ENCODE measurements at regions not wholly inside any gene's neighbourhood (a gene's known extent, or its start where the extent isn't known, plus 50 kb on each side); places are given as distances from the start of the nearest gene placed in this dataset.
"Not testable (repeated sequence)": the region's sequence is repeated elsewhere in the genome, so short reads cannot be mapped to it uniquely, and the experiment has no call there.

DNA sequence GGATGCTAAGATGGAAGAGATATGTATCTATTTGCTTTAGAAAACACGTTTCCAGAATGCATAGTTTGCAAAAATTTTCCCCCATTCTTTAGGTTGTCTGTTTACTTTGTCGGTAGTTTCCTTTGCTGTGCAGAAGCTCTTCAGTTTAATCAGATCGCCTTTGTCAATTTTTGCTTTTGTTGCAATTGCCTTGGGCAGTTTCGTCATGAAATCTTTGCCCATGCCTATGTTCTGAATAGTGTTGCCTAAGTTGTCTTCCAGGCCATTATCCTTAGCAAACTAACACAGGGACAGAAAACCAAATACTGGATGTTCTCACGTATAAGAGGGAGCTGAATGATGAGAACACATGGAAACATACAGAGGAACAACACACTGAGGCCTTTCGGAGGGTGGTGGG, 454.2 kb upstream of the SLC35B3 start:
- no peak for DNase-seq

DNA sequence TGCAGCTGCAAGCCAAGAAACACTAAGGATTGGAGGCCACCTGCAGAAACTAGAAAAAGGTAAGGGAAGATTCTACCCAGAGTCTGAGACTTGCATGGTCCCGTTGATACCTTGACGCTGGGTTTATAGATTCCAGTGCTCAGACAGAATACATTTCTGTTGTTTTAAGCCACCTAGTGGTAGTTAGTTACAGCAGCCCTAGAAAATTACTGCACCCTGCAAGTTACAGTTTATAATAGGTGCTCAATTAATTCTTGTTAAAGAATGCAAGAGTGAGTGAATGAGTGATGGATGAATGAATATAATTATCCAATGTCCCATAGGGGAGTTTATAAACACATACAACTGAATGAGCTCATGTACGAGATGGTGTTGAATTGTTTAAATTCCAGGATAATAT, 453.1 kb upstream of the SLC35B3 start:
- DNase-seq: peak in 1 of 2 experiments; percentile 9
- Histone ChIP-seq H3K9me3 (replicated peaks) (no peaks in the 10 kb centered on the region), H3K36me3 (no peaks in the 10 kb centered on the region), H3K27me3 (no peaks in the 10 kb centered on the region), H3K4me1 (no peaks in the 10 kb centered on the region), H3K4me3 (no peak overlapping the region), H3K27ac (no peak overlapping the region)

More for the DNA sequence above, 454.2 kb upstream of the SLC35B3 start:
- Histone ChIP-seq H3K36me3 (no peaks in the 10 kb centered on the region), H3K9me3 (replicated peaks) (no peaks in the 10 kb centered on the region), H3K27ac (no peak overlapping the region), H3K4me1 (no peaks in the 10 kb centered on the region), H3K4me3 (no peak overlapping the region), H3K27me3 (no peaks in the 10 kb centered on the region)

DNA sequence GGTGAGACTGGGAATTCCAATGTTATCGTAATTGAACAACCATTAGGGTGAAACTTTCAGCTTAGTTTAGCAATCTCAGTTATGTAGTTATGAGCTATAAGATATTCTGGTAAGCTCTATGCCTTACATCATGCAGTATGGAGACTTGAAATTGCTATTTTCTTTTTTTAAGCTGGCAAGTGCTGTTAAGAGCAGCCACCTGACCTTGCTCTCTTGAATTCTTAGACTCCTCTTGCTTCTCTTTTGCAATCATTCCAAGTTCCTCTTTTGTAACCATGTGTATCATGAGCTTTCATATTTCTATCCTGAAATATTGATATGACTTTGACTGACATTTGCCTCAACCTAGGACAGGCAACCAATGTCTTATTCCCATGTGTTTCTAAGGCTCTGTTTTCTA, 446.3 kb upstream of the SLC35B3 start:
- no peak for DNase-seq
- no peak overlapping the region for H3K27ac ChIP-seq

DNA sequence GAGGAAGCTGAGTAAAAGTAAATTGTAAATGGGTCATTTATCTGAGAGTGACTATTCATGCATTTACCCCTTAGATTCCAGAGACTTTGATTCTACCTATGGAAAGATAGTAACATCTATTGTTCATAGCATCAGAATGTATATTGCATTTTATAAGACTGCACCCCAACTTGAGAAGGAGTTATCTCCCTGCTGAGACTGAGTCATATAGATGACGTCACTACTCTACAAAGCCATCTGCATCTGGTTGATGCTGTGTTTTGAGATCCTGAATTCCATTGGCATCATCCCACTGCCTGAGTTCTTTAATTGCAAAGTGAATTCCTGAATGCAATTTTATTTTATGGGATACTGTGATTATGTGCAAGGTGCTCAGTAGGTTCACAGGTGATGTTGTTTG, 444.0 kb upstream of the SLC35B3 start:
- no peaks in the 10 kb centered on the region for H3K9me3 ChIP-seq (replicated peaks)
- no peak overlapping the region for H3K4me3 ChIP-seq
- H3K36me3 ChIP-seq: no peaks in the 10 kb centered on the region
- no peak for DNase-seq
- H3K4me1 ChIP-seq: no peaks in the 10 kb centered on the region
- no peak overlapping the region for H3K27ac ChIP-seq
- no peaks in the 10 kb centered on the region for H3K27me3 ChIP-seq

More for the DNA sequence above, 446.3 kb upstream of the SLC35B3 start:
- H3K4me3 ChIP-seq: no peak overlapping the region
- no peaks in the 10 kb centered on the region for H3K36me3 ChIP-seq
- H3K4me1 ChIP-seq: no peaks in the 10 kb centered on the region
- no peaks in the 10 kb centered on the region for H3K9me3 ChIP-seq (replicated peaks)
- H3K27me3 ChIP-seq: no peaks in the 10 kb centered on the region

DNA sequence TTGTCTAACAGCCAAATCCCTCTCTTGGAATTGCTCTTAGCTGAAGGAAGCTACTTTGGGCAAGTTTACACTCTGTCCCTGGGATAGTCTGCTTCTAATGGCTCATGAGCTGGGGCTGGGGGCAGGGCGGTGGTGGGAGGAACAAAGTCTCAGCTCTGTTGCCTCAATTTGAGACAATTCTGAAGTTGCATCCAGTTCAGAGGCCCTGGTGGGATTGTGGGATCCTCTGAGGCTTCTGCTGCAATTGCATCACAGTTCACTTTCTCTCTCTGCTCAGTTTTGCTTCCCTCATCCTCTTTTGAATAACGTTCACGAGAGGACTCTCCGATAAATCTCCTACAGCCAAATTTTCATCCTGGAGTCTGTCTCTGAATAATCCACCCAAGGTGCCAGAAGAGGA, 440.6 kb upstream of the SLC35B3 start:
- no peaks in the 10 kb centered on the region for H3K9me3 ChIP-seq (replicated peaks)
- no peaks in the 10 kb centered on the region for H3K36me3 ChIP-seq
- no peak overlapping the region for H3K4me3 ChIP-seq

DNA sequence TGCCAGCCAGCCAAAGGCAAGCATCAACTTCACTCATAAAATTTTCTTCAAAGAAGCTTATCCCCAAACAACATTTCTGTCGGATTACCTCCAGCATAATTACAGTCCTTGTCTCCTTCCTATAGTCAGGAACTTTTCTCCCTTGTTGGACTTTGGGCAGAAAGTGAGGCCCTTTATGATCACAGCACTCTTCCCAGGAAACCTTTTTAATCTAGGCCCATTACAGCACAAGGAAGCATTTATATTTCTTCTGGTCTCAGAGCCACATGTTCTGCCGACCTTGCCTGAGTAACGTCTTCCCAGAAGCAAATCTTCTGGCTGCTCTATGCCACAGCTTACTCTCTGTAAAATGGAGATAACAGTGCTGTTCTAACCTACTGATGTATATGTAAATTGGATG, 437.2 kb upstream of the SLC35B3 start:
- H3K27ac ChIP-seq: no peak overlapping the region
- no peak overlapping the region for H3K4me3 ChIP-seq
- no peaks in the 10 kb centered on the region for H3K4me1 ChIP-seq
- H3K9me3 ChIP-seq (replicated peaks): no peaks in the 10 kb centered on the region
- no peaks in the 10 kb centered on the region for H3K27me3 ChIP-seq
- no peak for DNase-seq
- H3K36me3 ChIP-seq: no peaks in the 10 kb centered on the region

More for the DNA sequence above, 440.6 kb upstream of the SLC35B3 start:
- no peak overlapping the region for H3K27ac ChIP-seq
- no peaks in the 10 kb centered on the region for H3K4me1 ChIP-seq
- no peak for DNase-seq
- H3K27me3 ChIP-seq: no peaks in the 10 kb centered on the region

DNA sequence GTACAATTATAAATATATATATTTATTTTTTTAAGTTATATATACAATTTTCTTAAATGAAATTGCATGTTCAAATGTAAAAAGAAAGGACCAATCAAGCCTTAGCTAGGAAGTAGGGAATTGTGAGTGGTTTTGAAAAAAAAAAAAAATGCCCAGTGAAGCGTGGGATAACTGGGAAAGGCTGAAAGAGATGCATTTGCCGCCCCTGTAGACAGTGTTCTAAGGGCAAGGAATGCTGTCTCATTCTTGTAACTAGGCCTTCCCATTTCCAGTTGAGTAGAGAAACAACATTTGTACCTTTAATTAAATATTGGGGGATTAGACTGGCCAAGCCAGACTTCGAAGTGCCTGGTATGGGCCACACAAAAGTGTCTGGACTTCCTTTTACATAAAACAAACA, 430.1 kb upstream of the SLC35B3 start:
- H3K9me3 ChIP-seq (replicated peaks): no peaks in the 10 kb centered on the region

DNA sequence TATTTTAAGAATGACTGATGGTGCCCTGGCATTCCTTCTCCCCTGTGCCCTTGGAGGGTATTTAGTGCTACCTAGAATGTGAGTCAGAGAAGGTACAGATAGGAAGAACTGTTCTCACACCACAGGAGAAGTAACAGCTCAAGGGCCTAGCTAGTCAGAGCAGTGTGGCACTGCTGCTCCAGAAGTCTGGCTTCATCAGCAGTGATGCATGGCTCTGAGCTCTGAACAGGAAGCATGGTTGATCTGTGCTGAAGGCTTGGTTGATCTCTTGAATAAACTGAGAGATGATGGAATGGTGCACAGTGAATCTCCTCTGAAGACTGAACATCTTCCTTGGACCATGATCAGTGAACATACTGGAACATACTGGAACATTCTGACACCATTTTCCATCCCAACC, 425.3 kb upstream of the SLC35B3 start:
- H3K36me3 ChIP-seq: no peaks in the 10 kb centered on the region
- no peak for DNase-seq
- no peak overlapping the region for H3K4me3 ChIP-seq
- no peaks in the 10 kb centered on the region for H3K27me3 ChIP-seq
- no peak overlapping the region for H3K27ac ChIP-seq
- peaks cover 21% of the 10 kb centered on the region for H3K4me1 ChIP-seq
- H3K9me3 ChIP-seq (replicated peaks): no peaks in the 10 kb centered on the region

More for the DNA sequence above, 430.1 kb upstream of the SLC35B3 start:
- H3K27me3 ChIP-seq: no peaks in the 10 kb centered on the region
- peaks cover 3% of the 10 kb centered on the region; the same call in 1 of the 2 replicates for H3K4me1 ChIP-seq
- no peak overlapping the region for H3K27ac ChIP-seq
- H3K4me3 ChIP-seq: no peak overlapping the region
- no peak for DNase-seq
- no peaks in the 10 kb centered on the region for H3K36me3 ChIP-seq

DNA sequence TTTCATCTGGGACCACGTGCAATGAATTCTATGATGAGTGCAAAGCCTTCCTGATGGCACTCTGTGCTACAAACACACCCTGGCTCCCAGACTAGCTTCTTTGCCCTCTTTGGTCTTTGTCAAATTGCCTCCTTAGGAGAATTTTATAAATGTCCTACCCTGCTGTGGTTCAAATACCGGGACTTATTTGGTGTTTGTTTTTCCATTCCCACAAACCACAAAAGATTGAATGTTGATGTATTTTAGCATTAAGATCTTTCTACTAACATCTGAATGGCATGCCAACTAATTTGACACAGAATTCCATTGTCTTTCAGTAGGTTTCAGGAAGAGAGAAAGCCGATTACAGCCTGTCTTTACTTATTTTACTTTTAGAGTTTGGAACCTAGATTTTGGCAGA, 424.2 kb upstream of the SLC35B3 start:
- H3K27me3 ChIP-seq: no peaks in the 10 kb centered on the region
- H3K36me3 ChIP-seq: no peaks in the 10 kb centered on the region
- peak; percentile 26 to 62 for DNase-seq
- H3K9me3 ChIP-seq (replicated peaks): no peaks in the 10 kb centered on the region
- peaks cover 24% of the 10 kb centered on the region for H3K4me1 ChIP-seq
- no peak overlapping the region for H3K4me3 ChIP-seq
- H3K27ac ChIP-seq: no peak overlapping the region

DNA sequence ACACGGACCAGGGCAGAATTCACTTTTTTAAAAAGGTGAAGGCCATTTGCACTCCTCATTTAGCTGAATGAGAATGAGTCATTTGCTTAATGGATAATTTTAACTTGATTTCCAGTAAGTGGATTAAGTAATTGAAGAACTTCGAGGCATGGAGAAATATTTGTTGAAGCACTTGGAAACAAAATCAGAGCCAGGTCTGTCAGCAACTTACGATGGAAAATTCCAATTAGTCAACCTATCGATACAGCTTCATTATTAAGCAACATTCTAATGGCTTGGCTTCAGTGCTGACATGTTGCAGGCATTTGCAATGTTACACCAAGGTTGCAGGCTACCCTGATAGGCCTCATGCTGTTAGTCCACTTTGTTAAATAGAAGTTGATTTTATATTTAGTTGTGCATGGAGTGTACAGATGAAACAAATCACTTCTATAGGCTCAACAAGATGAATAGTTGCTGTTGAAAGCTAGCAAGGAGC, 423.5 kb upstream of the SLC35B3 start:
- Histone ChIP-seq H3K4me1 (peaks cover 24% of the 10 kb centered on the region), H3K4me3 (no peak overlapping the region), H3K9me3 (replicated peaks) (no peaks in the 10 kb centered on the region), H3K27ac (no peak overlapping the region), H3K36me3 (no peaks in the 10 kb centered on the region), H3K27me3 (no peaks in the 10 kb centered on the region)
- no peak for DNase-seq

DNA sequence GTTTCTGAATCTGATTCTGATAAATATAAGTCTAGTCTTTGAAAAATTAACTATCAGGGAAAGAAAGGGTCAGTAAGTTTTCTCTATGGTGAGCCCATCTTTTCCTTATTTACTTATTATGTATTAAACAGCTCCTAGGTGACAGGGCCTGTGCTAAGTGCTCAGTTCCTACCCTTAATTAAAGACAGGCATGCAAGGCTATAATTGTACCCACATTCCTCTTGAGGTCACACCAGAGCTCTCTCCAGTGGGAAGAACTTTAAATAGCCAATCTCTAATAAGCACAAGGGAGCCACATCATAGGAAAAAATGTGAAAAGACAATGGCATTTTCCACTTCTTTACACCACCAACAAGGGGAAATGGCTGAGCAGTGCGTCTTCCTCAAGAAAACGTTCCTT, 421.8 kb upstream of the SLC35B3 start:
- no peaks in the 10 kb centered on the region for H3K36me3 ChIP-seq
- H3K27ac ChIP-seq: no peak overlapping the region

DNA sequence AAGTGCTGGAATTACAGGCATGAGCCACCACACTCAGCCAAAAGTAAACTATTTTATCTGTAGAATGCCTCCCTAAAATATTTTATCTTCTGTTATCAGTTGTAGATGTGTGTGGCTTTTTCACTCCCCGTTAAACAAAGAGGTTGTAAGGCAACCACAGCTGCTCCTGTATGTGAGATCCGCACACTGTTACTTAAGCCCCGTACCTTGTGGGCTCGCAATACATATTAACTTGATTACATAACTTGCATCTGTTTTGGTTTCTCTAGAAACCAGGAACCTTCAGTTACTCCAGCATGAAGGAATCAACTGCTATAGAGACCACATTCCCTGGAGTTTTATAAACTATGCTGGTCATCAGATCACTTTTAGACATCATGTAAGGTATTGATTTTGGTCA, 420.1 kb upstream of the SLC35B3 start:
- H3K36me3 ChIP-seq: no peaks in the 10 kb centered on the region
- H3K4me3 ChIP-seq: no peak overlapping the region
- H3K4me1 ChIP-seq: peaks cover 21% of the 10 kb centered on the region
- no peaks in the 10 kb centered on the region for H3K9me3 ChIP-seq (replicated peaks)
- no peaks in the 10 kb centered on the region for H3K27me3 ChIP-seq
- peak; percentile 71 to 76 for DNase-seq
- peak overlapping the region; percentile 43 for H3K27ac ChIP-seq

More for the DNA sequence above, 421.8 kb upstream of the SLC35B3 start:
- DNase-seq: no peak
- no peaks in the 10 kb centered on the region for H3K9me3 ChIP-seq (replicated peaks)
- peaks cover 24% of the 10 kb centered on the region for H3K4me1 ChIP-seq
- H3K27me3 ChIP-seq: no peaks in the 10 kb centered on the region
- no peak overlapping the region for H3K4me3 ChIP-seq

DNA sequence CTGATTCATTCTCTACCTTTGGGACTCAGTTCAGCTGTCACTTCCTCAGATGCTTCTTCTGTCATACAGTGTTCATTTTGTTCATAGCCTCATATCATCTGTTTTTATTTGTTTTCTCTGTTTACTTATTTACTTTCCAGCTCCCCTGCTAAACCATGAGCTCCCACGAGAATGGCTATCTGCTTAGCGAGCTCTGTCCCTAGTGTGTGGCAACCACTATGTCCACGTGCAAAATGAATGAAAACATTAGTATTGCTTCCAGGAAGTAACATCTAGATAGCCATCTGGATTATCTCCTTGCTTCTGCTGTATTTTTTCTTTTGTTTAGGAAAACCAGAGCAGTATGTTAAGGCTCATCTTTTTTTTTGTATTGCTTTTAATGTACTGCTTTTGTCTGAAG, 417.0 kb upstream of the SLC35B3 start:
- Histone ChIP-seq H3K9me3 (replicated peaks) (no peaks in the 10 kb centered on the region), H3K27ac (no peak overlapping the region), H3K4me1 (peaks cover 7% of the 10 kb centered on the region), H3K27me3 (no peaks in the 10 kb centered on the region), H3K36me3 (no peaks in the 10 kb centered on the region), H3K4me3 (no peak overlapping the region)
- no peak for DNase-seq

DNA sequence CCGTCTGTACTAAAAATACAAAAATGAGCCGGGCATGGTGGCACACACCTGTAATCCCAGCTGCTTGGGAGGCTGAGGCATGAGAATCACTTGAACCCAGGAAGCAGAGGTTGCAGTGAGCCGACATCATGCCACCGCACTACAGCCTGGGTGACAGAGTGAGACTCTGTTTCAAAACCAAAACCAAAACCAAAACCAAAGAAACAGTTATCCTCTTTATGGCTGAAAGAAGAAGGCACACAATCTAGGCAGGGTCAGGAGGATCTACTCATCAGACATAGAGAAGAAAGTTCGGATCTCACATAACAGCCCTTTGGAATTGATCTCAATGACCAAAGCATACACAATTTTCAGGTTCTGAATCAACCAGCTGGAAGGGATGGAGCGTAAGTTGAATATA, 411.3 kb upstream of the SLC35B3 start:
- not testable (repeated sequence) for H3K27me3 ChIP-seq; H3K9me3 ChIP-seq (replicated peaks); H3K4me3 ChIP-seq; H3K27ac ChIP-seq; H3K4me1 ChIP-seq; DNase-seq; H3K36me3 ChIP-seq

DNA sequence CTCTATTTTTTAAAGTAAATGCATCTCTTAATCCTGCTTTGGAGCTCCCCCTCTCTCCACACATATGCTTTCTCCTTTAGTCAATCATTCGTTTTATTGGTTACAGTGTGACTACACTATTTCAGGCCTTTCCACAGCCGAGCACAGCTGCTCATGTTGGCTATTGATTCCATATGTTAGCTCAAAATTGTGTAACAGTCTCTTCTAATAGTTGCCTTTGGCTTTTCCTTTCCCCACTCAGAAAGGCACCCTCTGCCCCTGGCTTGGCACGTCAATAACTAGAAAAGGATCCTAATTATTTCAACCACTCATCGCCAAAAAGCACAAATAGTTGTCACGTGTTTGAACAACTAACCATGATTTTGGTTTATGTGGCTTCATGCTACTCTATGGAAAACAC, 410.3 kb upstream of the SLC35B3 start:
- Histone ChIP-seq H3K4me3 (no peak overlapping the region), H3K27ac (no peak overlapping the region), H3K4me1 (no peaks in the 10 kb centered on the region), H3K36me3 (no peaks in the 10 kb centered on the region), H3K27me3 (no peaks in the 10 kb centered on the region), H3K9me3 (replicated peaks) (no peaks in the 10 kb centered on the region)
- no peak for DNase-seq

DNA sequence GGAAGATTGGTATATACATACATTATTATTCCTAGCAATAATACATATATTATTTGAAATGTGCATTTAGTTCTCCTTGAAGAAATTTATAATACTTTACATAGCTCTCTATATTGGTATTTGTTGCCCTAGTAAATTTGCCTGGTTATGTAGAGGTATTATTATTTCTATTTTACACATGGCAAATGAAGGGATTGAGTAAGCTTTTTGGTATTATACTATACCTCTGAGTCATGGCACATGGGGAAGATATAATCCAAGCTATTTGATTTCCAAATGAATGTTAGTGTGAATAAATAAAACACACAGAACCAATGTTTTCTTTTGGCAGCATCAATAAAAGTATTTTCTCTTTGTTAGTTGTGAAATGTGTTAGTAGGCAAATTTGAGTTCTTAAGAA, 409.6 kb upstream of the SLC35B3 start:
- Histone ChIP-seq H3K4me1 (no peaks in the 10 kb centered on the region), H3K9me3 (replicated peaks) (no peaks in the 10 kb centered on the region), H3K4me3 (no peak overlapping the region), H3K36me3 (no peaks in the 10 kb centered on the region), H3K27ac (no peak overlapping the region), H3K27me3 (no peaks in the 10 kb centered on the region)
- DNase-seq: no peak
